HAP-1 (cell line): ENCODE measurements at regions not wholly inside any gene's neighbourhood (a gene's known extent, or its start where the extent isn't known, plus 50 kb on each side); places are given as distances from the start of the nearest gene placed in this dataset.

Source experiments
- DNase-seq, 2 experiments: peaks; one replicate each; pipeline ENCODE4 v3.0.0-alpha.2; 2016 to 2020; ENCODE audit warnings: low spot score in 2 of 2
- H3K27me3 ChIP-seq: fragments of 250-450 bp; sonication (Bioruptor Pico); 2 replicates; pipeline ENCODE4 v1.5.1; 2020; ENCODE audit warnings: low read depth, mild to moderate bottlenecking, moderate library complexity
- H3K36me3 ChIP-seq: fragments of 250-450 bp; sonication (Bioruptor Pico); replicated peaks from 2 replicates; pipeline ENCODE4 v1.5.1; 2020; ENCODE audit warnings: mild to moderate bottlenecking
- H3K4me1 ChIP-seq: fragments of 250-450 bp; sonication (Bioruptor Pico); 2 replicates; pipeline ENCODE4 v1.5.1; 2020; ENCODE audit warnings: mild to moderate bottlenecking
- H3K4me3 ChIP-seq: fragments of 250-450 bp; sonication (Bioruptor Pico); 2 replicates; pipeline ENCODE4 v1.5.1; 2020; ENCODE audit warnings: mild to moderate bottlenecking, moderate library complexity
- H3K9me3 ChIP-seq: fragments of 250-450 bp; sonication (Bioruptor Pico); 2 replicates; pipeline ENCODE4 v1.5.1; 2020; ENCODE audit warnings: mild to moderate bottlenecking, moderate library complexity
- in situ Hi-C: fragments of 300-500 bp; cut with MboI; formaldehyde crosslinking; loops from 3 replicates; pipeline ENCODE4 v1.14.3; 2020; ENCODE audit warnings: low sequenced_read_pairs, inconsistent platforms, mixed read lengths

GRCh38 chr12:67919406-67919805 lies 69.8 kb upstream of the IFNG-AS1 start:
- in situ Hi-C loops, result no loop called here
- Histone ChIP-seq H3K27me3 (no peaks in the 10 kb centered on the region), H3K9me3 (no peaks in the 10 kb centered on the region), H3K4me3 (no peak overlapping the region), H3K36me3 (no peaks in the 10 kb centered on the region), H3K4me1 (no peaks in the 10 kb centered on the region)
- no peak for DNase-seq

GRCh38 chr12:67920413-67920812 lies 68.8 kb upstream of the IFNG-AS1 start:
- Histone ChIP-seq H3K27me3 (no peaks in the 10 kb centered on the region), H3K36me3 (no peaks in the 10 kb centered on the region), H3K9me3 (no peaks in the 10 kb centered on the region), H3K4me3 (no peak overlapping the region), H3K4me1 (no peaks in the 10 kb centered on the region)
- no peak for DNase-seq
- in situ Hi-C loops, result no loop called here

- H3K27me3 ChIP-seq, result no peaks in the 10 kb centered on the region
- H3K4me3 ChIP-seq, result no peak overlapping the region
- H3K9me3 ChIP-seq, result no peaks in the 10 kb centered on the region
- no peaks in the 10 kb centered on the region for H3K36me3 ChIP-seq
- in situ Hi-C loops, result no loop called here
- DNase-seq, result no peak
- no peaks in the 10 kb centered on the region for H3K4me1 ChIP-seq
Observed at GRCh38 chr12:67921286-67921685, 68.0 kb upstream of the IFNG-AS1 start.

GRCh38 chr12:67922245-67922644 lies 67.0 kb upstream of the IFNG-AS1 start:
- no peak for DNase-seq
- in situ Hi-C loops, result no loop called here
- H3K36me3 ChIP-seq, result no peaks in the 10 kb centered on the region
- no peaks in the 10 kb centered on the region for H3K4me1 ChIP-seq
- H3K27me3 ChIP-seq, result no peaks in the 10 kb centered on the region
- H3K9me3 ChIP-seq, result no peaks in the 10 kb centered on the region
- H3K4me3 ChIP-seq, result no peak overlapping the region

- no peaks in the 10 kb centered on the region for H3K4me1 ChIP-seq
Observed at GRCh38 chr12:67925077-67925476, 64.2 kb upstream of the IFNG-AS1 start.

GRCh38 chr12:67925552-67925951 lies 63.7 kb upstream of the IFNG-AS1 start:
- in situ Hi-C loops, result loop anchor here (25.0 kb wide), 1 partner anchor 563 kb away; no protein-coding TSS in a partner anchor
- Histone ChIP-seq H3K36me3 (no peaks in the 10 kb centered on the region), H3K4me3 (no peak overlapping the region), H3K9me3 (no peaks in the 10 kb centered on the region), H3K27me3 (no peaks in the 10 kb centered on the region), H3K4me1 (no peaks in the 10 kb centered on the region)
- no peak for DNase-seq

More at GRCh38 chr12:67925077-67925476, 64.2 kb upstream of the IFNG-AS1 start:
- no peak for DNase-seq
- in situ Hi-C loops, result loop anchor here (25.0 kb wide), 1 partner anchor 563 kb away; no protein-coding TSS in a partner anchor
- Histone ChIP-seq H3K4me3 (no peak overlapping the region), H3K9me3 (no peaks in the 10 kb centered on the region), H3K36me3 (no peaks in the 10 kb centered on the region), H3K27me3 (no peaks in the 10 kb centered on the region)

- no peaks in the 10 kb centered on the region for H3K4me1 ChIP-seq
- no peaks in the 10 kb centered on the region for H3K27me3 ChIP-seq
- H3K4me3 ChIP-seq, result no peak overlapping the region
- no peaks in the 10 kb centered on the region for H3K9me3 ChIP-seq
- DNase-seq, result no peak
- no peaks in the 10 kb centered on the region for H3K36me3 ChIP-seq
- in situ Hi-C loops, result loop anchor here (25.0 kb wide), 1 partner anchor 564 kb away; no protein-coding TSS in a partner anchor
Observed at GRCh38 chr12:67926063-67926462, 63.2 kb upstream of the IFNG-AS1 start.

GRCh38 chr12:67927324-67927723 lies 61.9 kb upstream of the IFNG-AS1 start:
- no peaks in the 10 kb centered on the region for H3K27me3 ChIP-seq
- no peak for DNase-seq
- H3K4me1 ChIP-seq, result no peaks in the 10 kb centered on the region
- no peaks in the 10 kb centered on the region for H3K9me3 ChIP-seq
- H3K4me3 ChIP-seq, result no peak overlapping the region
- no peaks in the 10 kb centered on the region for H3K36me3 ChIP-seq
- in situ Hi-C loops, result loop anchor here (25.0 kb wide), 1 partner anchor 565 kb away; no protein-coding TSS in a partner anchor

- DNase-seq, result no peak
- in situ Hi-C loops, result loop anchor here (25.0 kb wide), 1 partner anchor 566 kb away; no protein-coding TSS in a partner anchor
- no peaks in the 10 kb centered on the region for H3K27me3 ChIP-seq
- no peak overlapping the region for H3K4me3 ChIP-seq
- no peaks in the 10 kb centered on the region for H3K36me3 ChIP-seq
- H3K4me1 ChIP-seq, result no peaks in the 10 kb centered on the region
- no peaks in the 10 kb centered on the region for H3K9me3 ChIP-seq
Observed at GRCh38 chr12:67927815-67928214, 61.4 kb upstream of the IFNG-AS1 start.

GRCh38 chr12:67928621-67929383 lies 60.4 kb upstream of the IFNG-AS1 start:
- in situ Hi-C loops, result loop anchor here (25.0 kb wide), 1 partner anchor 567 kb away; no protein-coding TSS in a partner anchor
- Histone ChIP-seq H3K4me3 (no peak overlapping the region), H3K9me3 (no peaks in the 10 kb centered on the region), H3K4me1 (no peaks in the 10 kb centered on the region), H3K36me3 (no peaks in the 10 kb centered on the region), H3K27me3 (no peaks in the 10 kb centered on the region)
- DNase-seq, result no peak

GRCh38 chr12:67929384-67929772 lies 59.9 kb upstream of the IFNG-AS1 start:
- no peaks in the 10 kb centered on the region for H3K4me1 ChIP-seq
- H3K27me3 ChIP-seq, result no peaks in the 10 kb centered on the region
- H3K36me3 ChIP-seq, result no peaks in the 10 kb centered on the region
- DNase-seq, result no peak
- no peaks in the 10 kb centered on the region for H3K9me3 ChIP-seq
- no peak overlapping the region for H3K4me3 ChIP-seq
- in situ Hi-C loops, result loop anchor here (25.0 kb wide), 1 partner anchor 567 kb away; no protein-coding TSS in a partner anchor

- Histone ChIP-seq H3K9me3 (no peaks in the 10 kb centered on the region), H3K4me1 (no peaks in the 10 kb centered on the region), H3K27me3 (peaks cover 23% of the 10 kb centered on the region), H3K4me3 (no peak overlapping the region), H3K36me3 (no peaks in the 10 kb centered on the region)
- no peak for DNase-seq
- in situ Hi-C loops, result loop anchor here (25.0 kb wide), 1 partner anchor 576 kb away; no protein-coding TSS in a partner anchor
Observed at GRCh38 chr12:67937822-67938221, 51.4 kb upstream of the IFNG-AS1 start.
